Fibroblast of lung (primary cell): ENCODE measurements at regions not wholly inside any gene's neighbourhood (a gene's known extent, or its start where the extent isn't known, plus 50 kb on each side); places are given as distances from the start of the nearest gene placed in this dataset.

Experiments used
- CTCF ChIP-seq, 2 donors: IDR thresholded peaks in 1 of 2; conservative IDR thresholded peaks in 1 of 2; 1 replicate in 1 of 2; 2 replicates in 1 of 2; pipeline ENCODE4 v1.5.1; 2011 to 2012; ENCODE audit warnings: low read length in 2 of 2, control low read depth in 1 of 2, inconsistent platforms in 1 of 2, low read depth in 1 of 2, mild to moderate bottlenecking in 1 of 2
- EZH2 ChIP-seq: IDR thresholded peaks from 2 replicates; pipeline ENCODE4 v1.5.1; 2012; ENCODE audit warnings: low read length, control low read depth, mild to moderate bottlenecking; ENCODE audit errors: missing control alignments

GRCh38 chr3:176578316-176578715 is 619.0 kb downstream of the TBL1XR1 start:
- TF ChIP-seq CTCF (conservative IDR thresholded peaks at IDR 0.05 in 1 of 2, IDR thresholded peaks at IDR 0.05 in 1 of 2; ENCODE audit: low read depth in 1 of 2, low read length in 2 of 2), result no peak
- TF ChIP-seq EZH2, result no peak
